GM23338 (cell line): ENCODE measurements at regions not wholly inside any gene's neighbourhood (a gene's known extent, or its start where the extent isn't known, plus 50 kb on each side); places are given as distances from the start of the nearest gene placed in this dataset.

ENCODE experiments used
- ATAC-seq: fragments of 200-7000 bp; cut with Tn5 transposase; 3 replicates; pipeline ENCODE4 v1.9.1; 2020
- DNase-seq: peaks from one replicate; pipeline ENCODE4 v3.0.0-alpha.2; 2015; ENCODE audit warnings: low spot score
- H2AFZ ChIP-seq: fragments of 200-600 bp; sonication (generic); 2 replicates; pipeline ENCODE4 v1.8.0; 2016; ENCODE audit warnings: antibody characterized with exemption, mild to moderate bottlenecking, moderate library complexity
- H3F3A ChIP-seq: fragments of 200-600 bp; sonication (generic); replicated peaks from 2 replicates; pipeline ENCODE4 v1.8.0; 2017; ENCODE audit warnings: antibody characterized with exemption, mixed run types, low read depth
- H3K27ac ChIP-seq: fragments of 200-600 bp; sonication (generic); 2 replicates; pipeline ENCODE4 v1.6.1; 2016; ENCODE audit warnings: low read depth
- H3K27me3 ChIP-seq: fragments of 200-600 bp; sonication (generic); 2 replicates; pipeline ENCODE4 v1.8.0; 2016; ENCODE audit warnings: mild to moderate bottlenecking, mixed run types, moderate library complexity; ENCODE audit not compliant: insufficient read depth
- H3K36me3 ChIP-seq: fragments of 200-600 bp; sonication (generic); 2 replicates; pipeline ENCODE4 v1.8.0; 2016; ENCODE audit warnings: mild to moderate bottlenecking; ENCODE audit not compliant: insufficient read depth
- H3K4me1 ChIP-seq: fragments of 200-600 bp; sonication (generic); 2 replicates; pipeline ENCODE4 v1.8.0; 2016; ENCODE audit warnings: mild to moderate bottlenecking, moderate library complexity; ENCODE audit not compliant: insufficient read depth
- H3K4me2 ChIP-seq: fragments of 200-600 bp; sonication (generic); 2 replicates; pipeline ENCODE4 v1.7.1; 2017; ENCODE audit warnings: mixed run types
- H3K4me3 ChIP-seq: fragments of 200-600 bp; sonication (generic); 2 replicates; pipeline ENCODE4 v1.6.1; 2016; ENCODE audit warnings: mixed run types
- H3K79me2 ChIP-seq: fragments of 200-600 bp; sonication (generic); replicated peaks from 2 replicates; pipeline ENCODE4 v1.8.0; 2017; ENCODE audit warnings: mild to moderate bottlenecking; ENCODE audit not compliant: insufficient read depth
- H3K9me2 ChIP-seq: fragments of 200-600 bp; sonication (generic); 2 replicates; pipeline ENCODE4 v1.8.0; 2017; ENCODE audit not compliant: insufficient read depth
- H4K20me1 ChIP-seq: fragments of 200-600 bp; sonication (generic); replicated peaks from 2 replicates; pipeline ENCODE4 v1.8.0; 2017; ENCODE audit warnings: mild to moderate bottlenecking; ENCODE audit not compliant: insufficient read depth
- H3K27ac Mint-ChIP-seq: 2 replicates; pipeline ENCODE4 v1.8.0; 2020; ENCODE audit warnings: inconsistent platforms, mild to moderate bottlenecking, moderate library complexity, mixed read lengths
- H3K27me3 Mint-ChIP-seq: 3 replicates; pipeline ENCODE4 v1.8.0; 2022; ENCODE audit warnings: low read depth, mild to moderate bottlenecking, moderate library complexity, mixed read lengths, inconsistent platforms; ENCODE audit not compliant: insufficient read depth, poor library complexity
- H3K36me3 Mint-ChIP-seq: 3 replicates; pipeline ENCODE4 v1.8.0; 2021; ENCODE audit warnings: low read depth, mild to moderate bottlenecking, inconsistent platforms, moderate library complexity, mixed read lengths
- H3K4me1 Mint-ChIP-seq: 3 replicates; pipeline ENCODE4 v1.8.0; 2020; ENCODE audit warnings: mild to moderate bottlenecking, inconsistent platforms, mixed read lengths
- H3K4me3 Mint-ChIP-seq: 3 replicates; pipeline ENCODE4 v1.8.0; 2021; ENCODE audit warnings: moderate library complexity, mild to moderate bottlenecking, inconsistent platforms, mixed read lengths
- H3K9me3 Mint-ChIP-seq: 3 replicates; pipeline ENCODE4 v1.8.0; 2020; ENCODE audit warnings: moderate library complexity, mild to moderate bottlenecking, inconsistent platforms, mixed read lengths
- CREB1 ChIP-seq: fragments of 250-450 bp; sonication (Bioruptor Pico); IDR thresholded peaks from 2 replicates; pipeline ENCODE4 v1.5.0; 2020; ENCODE audit warnings: low read depth, mild to moderate bottlenecking, moderate library complexity
- CTCF ChIP-seq, 2 experiments: fragments of 200-600 bp in 1 of 2; sonication (generic) in 1 of 2; conservative IDR thresholded peaks; 2 replicates each; pipeline versions ENCODE4 v1.5.1 to v1.6.1; 2016 to 2017; ENCODE audit warnings: antibody characterized with exemption in 2 of 2, low read depth in 2 of 2, mild to moderate bottlenecking in 2 of 2, moderate library complexity in 1 of 2
- ETS1 ChIP-seq: IDR thresholded peaks from 2 replicates; pipeline ENCODE4 v1.6.1; 2016; ENCODE audit warnings: antibody characterized with exemption
- EZH2 ChIP-seq: fragments of 200-600 bp; sonication (generic); IDR thresholded peaks from one replicate; pipeline ENCODE4 v1.8.0; 2017; ENCODE audit warnings: antibody characterized with exemption, mild to moderate bottlenecking, low read depth; ENCODE audit not compliant: unreplicated experiment
- EZH2phosphoT487 ChIP-seq: fragments of 200-600 bp; sonication (generic); IDR thresholded peaks from one replicate; pipeline ENCODE4 v1.8.1; 2018; ENCODE audit warnings: antibody characterized with exemption; ENCODE audit not compliant: unreplicated experiment
- JUNB ChIP-seq: IDR thresholded peaks from one replicate; pipeline ENCODE4 v1.6.1; 2016; ENCODE audit warnings: antibody characterized with exemption; ENCODE audit not compliant: unreplicated experiment
- NANOG ChIP-seq: IDR thresholded peaks from 2 replicates; pipeline ENCODE4 v1.6.1; 2016; ENCODE audit warnings: antibody characterized with exemption, borderline replicate concordance
- POLR2AphosphoS5 ChIP-seq: IDR thresholded peaks from 2 replicates; pipeline ENCODE4 v1.6.1; 2016; ENCODE audit warnings: antibody characterized with exemption, low read depth
- STAT1 ChIP-seq: IDR thresholded peaks from one replicate; pipeline ENCODE4 v1.6.1; 2016; ENCODE audit warnings: antibody characterized with exemption; ENCODE audit not compliant: unreplicated experiment
- ZNF114 ChIP-seq: fragments of 250-450 bp; sonication (Bioruptor Pico); IDR thresholded peaks from 2 replicates; pipeline ENCODE4 v1.5.0; 2020; ENCODE audit warnings: mild to moderate bottlenecking, moderate library complexity
- ZNF331 ChIP-seq: fragments of 250-450 bp; sonication (Bioruptor Pico); IDR thresholded peaks from 2 replicates; pipeline ENCODE4 v1.5.0; 2020; ENCODE audit warnings: low read depth, mild to moderate bottlenecking, moderate library complexity
- ZNF462 ChIP-seq: fragments of 250-450 bp; sonication (Bioruptor Pico); IDR thresholded peaks from 2 replicates; pipeline ENCODE4 v1.5.0; 2020; ENCODE audit warnings: mild to moderate bottlenecking, moderate library complexity
- TF ChIP-seq, protein P1 (sequence below): IDR thresholded peaks from one replicate; pipeline ENCODE4 v1.6.1; 2018; ENCODE audit warnings: antibody characterized with exemption; ENCODE audit not compliant: unreplicated experiment

DNA sequence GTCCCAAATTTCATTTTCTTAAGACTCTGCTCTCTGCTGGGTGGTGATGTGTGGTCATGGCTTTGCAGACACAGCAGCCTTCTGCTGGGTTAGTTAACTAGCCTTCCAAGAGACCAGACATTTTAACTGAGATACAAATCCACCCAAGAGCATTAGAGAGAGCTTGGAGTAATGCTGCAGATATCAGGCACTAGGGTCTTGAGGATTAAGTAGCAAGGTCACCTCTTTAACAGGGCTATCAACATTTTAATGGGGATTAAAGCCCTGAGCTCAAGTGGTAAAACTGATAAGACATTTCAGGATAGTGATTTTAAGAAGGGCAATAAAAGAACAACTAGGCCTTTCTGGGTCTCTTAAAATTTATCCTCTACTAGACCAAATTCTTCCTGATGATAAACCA is 461.2 kb downstream of the MEIS1 start:
- H3K27me3 ChIP-seq = no peaks in the 10 kb centered on the region

More for the DNA sequence above, 461.2 kb downstream of the MEIS1 start:
- no peaks in the 10 kb centered on the region for H3K36me3 Mint-ChIP-seq
- Histone ChIP-seq H3K79me2 (no peaks in the 10 kb centered on the region), H3K27ac (no peak overlapping the region), H4K20me1 (no peaks in the 10 kb centered on the region), H3F3A (no peaks in the 10 kb centered on the region), H3K36me3 (no peaks in the 10 kb centered on the region), H3K4me2 (no peak overlapping the region), H3K4me3 (no peak overlapping the region), H2AFZ (no peak overlapping the region), H3K9me2 (peaks cover 7% of the 10 kb centered on the region; the same call in 1 of the 2 replicates), H3K4me1 (no peaks in the 10 kb centered on the region)
- DNase-seq (no peak), ATAC-seq (no peak)
- H3K9me3 Mint-ChIP-seq = no peaks in the 10 kb centered on the region
- H3K4me3 Mint-ChIP-seq = no peak overlapping the region
- H3K27me3 Mint-ChIP-seq = no peaks in the 10 kb centered on the region
- TF ChIP-seq ETS1 = no peak
- no peak for TF ChIP-seq NANOG
- TF ChIP-seq ZNF114 (CRISPR knock-in tag) = no peak
- TF ChIP-seq JUNB = no peak
- no peak for TF ChIP-seq CREB1
- TF ChIP-seq CTCF (conservative IDR thresholded peaks at IDR 0.05; ENCODE audit: low read depth in 2 of 2) = no peak
- no peak for TF ChIP-seq POLR2AphosphoS5
- TF ChIP-seq ZNF331 (CRISPR knock-in tag) = no peak
- TF ChIP-seq STAT1 = no peak
- no peak for TF ChIP-seq ZNF462 (CRISPR knock-in tag)
- TF ChIP-seq, protein P1, sequence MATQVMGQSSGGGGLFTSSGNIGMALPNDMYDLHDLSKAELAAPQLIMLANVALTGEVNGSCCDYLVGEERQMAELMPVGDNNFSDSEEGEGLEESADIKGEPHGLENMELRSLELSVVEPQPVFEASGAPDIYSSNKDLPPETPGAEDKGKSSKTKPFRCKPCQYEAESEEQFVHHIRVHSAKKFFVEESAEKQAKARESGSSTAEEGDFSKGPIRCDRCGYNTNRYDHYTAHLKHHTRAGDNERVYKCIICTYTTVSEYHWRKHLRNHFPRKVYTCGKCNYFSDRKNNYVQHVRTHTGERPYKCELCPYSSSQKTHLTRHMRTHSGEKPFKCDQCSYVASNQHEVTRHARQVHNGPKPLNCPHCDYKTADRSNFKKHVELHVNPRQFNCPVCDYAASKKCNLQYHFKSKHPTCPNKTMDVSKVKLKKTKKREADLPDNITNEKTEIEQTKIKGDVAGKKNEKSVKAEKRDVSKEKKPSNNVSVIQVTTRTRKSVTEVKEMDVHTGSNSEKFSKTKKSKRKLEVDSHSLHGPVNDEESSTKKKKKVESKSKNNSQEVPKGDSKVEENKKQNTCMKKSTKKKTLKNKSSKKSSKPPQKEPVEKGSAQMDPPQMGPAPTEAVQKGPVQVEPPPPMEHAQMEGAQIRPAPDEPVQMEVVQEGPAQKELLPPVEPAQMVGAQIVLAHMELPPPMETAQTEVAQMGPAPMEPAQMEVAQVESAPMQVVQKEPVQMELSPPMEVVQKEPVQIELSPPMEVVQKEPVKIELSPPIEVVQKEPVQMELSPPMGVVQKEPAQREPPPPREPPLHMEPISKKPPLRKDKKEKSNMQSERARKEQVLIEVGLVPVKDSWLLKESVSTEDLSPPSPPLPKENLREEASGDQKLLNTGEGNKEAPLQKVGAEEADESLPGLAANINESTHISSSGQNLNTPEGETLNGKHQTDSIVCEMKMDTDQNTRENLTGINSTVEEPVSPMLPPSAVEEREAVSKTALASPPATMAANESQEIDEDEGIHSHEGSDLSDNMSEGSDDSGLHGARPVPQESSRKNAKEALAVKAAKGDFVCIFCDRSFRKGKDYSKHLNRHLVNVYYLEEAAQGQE = no peak
- TF ChIP-seq EZH2 = no peak
- no peak for TF ChIP-seq EZH2phosphoT487
- H3K27ac Mint-ChIP-seq = no peak overlapping the region
- peaks cover 8% of the 10 kb centered on the region; the same call in 2 of the 3 replicates for H3K4me1 Mint-ChIP-seq
